WTC11 (cell line): ENCODE measurements at regions not wholly inside any gene's neighbourhood (a gene's known extent, or its start where the extent isn't known, plus 50 kb on each side); places are given as distances from the start of the nearest gene placed in this dataset.

ENCODE experiments used
- ATAC-seq: fragments of 200-7000 bp; cut with Tn5 transposase; 2 replicates; pipeline ENCODE4 v1.10.0; 2021; ENCODE audit warnings: mild to moderate bottlenecking, moderate library complexity
- CTCF ChIA-PET: fragments of 300-600 bp; sonication (Branson Sonifier 250); formaldehyde crosslinking; loops from one replicate; lab custom pipeline; 2021; ENCODE audit warnings: antibody characterized with exemption; lab: Charles Lee
- POLR2A ChIA-PET: fragments of 350-600 bp; sonication (Branson Sonifier 250); formaldehyde crosslinking; loops from one replicate; lab custom pipeline; 2021; ENCODE audit warnings: antibody characterized with exemption; lab: Charles Lee
- DNase-seq: peaks from one replicate; pipeline ENCODE4 v3.0.0; 2021; ENCODE audit warnings: low spot score
- H3K27ac Mint-ChIP-seq: 2 replicates; pipeline ENCODE4 v1.8.0; 2021; ENCODE audit warnings: mixed read lengths
- H3K27me3 Mint-ChIP-seq: 2 replicates; pipeline ENCODE4 v1.8.0; 2021; ENCODE audit warnings: low read depth, mild to moderate bottlenecking, moderate library complexity, mixed read lengths
- H3K36me3 Mint-ChIP-seq: 2 replicates; pipeline ENCODE4 v1.8.0; 2021; ENCODE audit warnings: mixed read lengths
- H3K4me1 Mint-ChIP-seq: 2 replicates; pipeline ENCODE4 v1.8.0; 2022; ENCODE audit warnings: mixed read lengths
- H3K4me3 Mint-ChIP-seq: 2 replicates; pipeline ENCODE4 v1.8.0; 2021; ENCODE audit warnings: mild to moderate bottlenecking, moderate library complexity, mixed read lengths
- H3K9me3 Mint-ChIP-seq: 2 replicates; pipeline ENCODE4 v1.8.0; 2021; ENCODE audit warnings: mixed read lengths
- ATF1 ChIP-seq: sonication (generic); formaldehyde crosslinking; IDR thresholded peaks from 2 replicates; pipeline ENCODE4 v1.8.1; 2023; ENCODE audit warnings: mild to moderate bottlenecking, moderate library complexity, missing genetic modification reagents
- ESRRA ChIP-seq: sonication (generic); formaldehyde crosslinking; IDR thresholded peaks from 2 replicates; pipeline ENCODE4 v1.8.1; 2022; ENCODE audit warnings: mild to moderate bottlenecking, missing genetic modification reagents, borderline replicate concordance
- JAZF1 ChIP-seq: fragments of 250-450 bp; sonication (Bioruptor Pico); IDR thresholded peaks from 2 replicates; pipeline ENCODE4 v1.9.0; 2021; ENCODE audit warnings: moderate library complexity, mild to moderate bottlenecking, inconsistent platforms
- KAT7 ChIP-seq: sonication (generic); formaldehyde crosslinking; IDR thresholded peaks from 2 replicates; pipeline ENCODE4 v1.8.1; 2023; ENCODE audit warnings: missing genetic modification reagents, mild to moderate bottlenecking, borderline replicate concordance
- MXD4 ChIP-seq: fragments of 250-450 bp; sonication (Bioruptor Pico); IDR thresholded peaks from 2 replicates; pipeline ENCODE4 v1.8.0; 2021; ENCODE audit warnings: mild to moderate bottlenecking, moderate library complexity, borderline replicate concordance
- NR1H2 ChIP-seq: sonication (generic); formaldehyde crosslinking; IDR thresholded peaks from 2 replicates; pipeline ENCODE4 v1.9.0; 2021; ENCODE audit warnings: mild to moderate bottlenecking, moderate library complexity, missing genetic modification reagents
- NR3C1 ChIP-seq: sonication (generic); formaldehyde crosslinking; conservative IDR thresholded peaks from 2 replicates; pipeline ENCODE4 v1.8.1; 2023; ENCODE audit warnings: low read depth, mild to moderate bottlenecking, missing genetic modification reagents
- OVOL2 ChIP-seq: fragments of 250-450 bp; sonication (Bioruptor Pico); IDR thresholded peaks from 2 replicates; pipeline ENCODE4 v1.9.0; 2021; ENCODE audit warnings: mild to moderate bottlenecking, borderline replicate concordance
- SP1 ChIP-seq: sonication (generic); formaldehyde crosslinking; conservative IDR thresholded peaks from 2 replicates; pipeline ENCODE4 v1.8.1; 2022; ENCODE audit warnings: missing genetic modification reagents
- ZBTB21 ChIP-seq: sonication (generic); formaldehyde crosslinking; IDR thresholded peaks from 2 replicates; pipeline ENCODE4 v1.8.1; 2023; ENCODE audit warnings: mild to moderate bottlenecking, missing genetic modification reagents, borderline replicate concordance
- ZNF121 ChIP-seq: sonication (generic); formaldehyde crosslinking; IDR thresholded peaks from 2 replicates; pipeline ENCODE4 v1.8.0; 2023; ENCODE audit warnings: missing genetic modification reagents
- ZNF671 ChIP-seq: fragments of 250-450 bp; sonication (Bioruptor Pico); IDR thresholded peaks from 2 replicates; pipeline ENCODE4 v1.8.0; 2021; ENCODE audit warnings: mild to moderate bottlenecking
- TF ChIP-seq, protein P1 (sequence below): sonication (generic); formaldehyde crosslinking; IDR thresholded peaks from 2 replicates; pipeline ENCODE4 v1.8.0; 2023; ENCODE audit warnings: missing genetic modification reagents
- TF ChIP-seq, protein P2 (sequence below): sonication (generic); formaldehyde crosslinking; IDR thresholded peaks from 2 replicates; pipeline ENCODE4 v1.8.1; 2023; ENCODE audit warnings: mild to moderate bottlenecking, missing genetic modification reagents
- TF ChIP-seq, protein P3 (sequence below): sonication (generic); formaldehyde crosslinking; conservative IDR thresholded peaks from 2 replicates; pipeline ENCODE4 v1.8.1; 2023; ENCODE audit warnings: mild to moderate bottlenecking, low read depth, missing genetic modification reagents, moderate library complexity
- TF ChIP-seq, protein P4 (sequence below): sonication (generic); formaldehyde crosslinking; IDR thresholded peaks from 2 replicates; pipeline ENCODE4 v1.8.0; 2022; ENCODE audit warnings: mild to moderate bottlenecking, missing genetic modification reagents

DNA sequence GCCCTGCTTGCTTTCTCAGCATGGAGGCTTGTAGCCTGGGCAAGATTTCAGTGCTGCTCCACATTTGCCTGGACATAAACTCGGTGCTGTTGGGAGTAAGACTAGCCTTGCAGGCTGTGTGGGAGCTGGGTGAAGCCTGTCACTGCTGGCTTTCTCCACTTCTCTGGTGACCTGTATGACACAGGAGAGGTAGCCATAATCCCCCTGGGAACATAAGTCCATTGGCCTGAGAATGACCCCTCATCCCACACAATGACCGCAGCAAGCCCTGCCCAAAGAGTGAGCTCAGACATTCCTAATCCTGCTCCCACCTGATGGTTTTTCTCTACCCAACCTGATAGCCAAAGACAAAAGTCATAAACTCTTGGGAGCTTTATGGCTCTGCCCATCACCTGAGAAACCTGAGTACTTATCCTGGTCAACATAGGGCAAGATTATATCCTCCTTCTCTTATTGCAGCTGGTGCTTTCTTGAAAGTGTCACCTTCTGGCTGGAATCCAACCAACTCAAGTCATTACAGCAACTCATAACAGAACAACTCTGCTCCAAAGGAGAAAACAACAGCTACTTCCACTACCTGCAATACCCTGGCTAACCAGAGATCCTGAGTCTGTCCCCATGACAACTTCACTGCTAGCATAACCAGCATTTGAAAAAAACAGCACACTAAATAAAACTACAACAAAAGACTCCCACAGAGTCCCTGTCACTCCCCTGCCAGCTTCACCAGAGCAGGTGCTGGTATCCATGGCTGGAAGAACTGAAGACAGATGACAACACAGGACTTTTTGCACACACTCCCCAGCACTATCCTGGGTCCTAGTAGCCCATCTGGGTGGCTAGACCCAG, 834.4 kb upstream of the DDX18 start:
- peak; percentile 60 for ATAC-seq
- CTCF ChIA-PET = no interaction called here
- Mint-ChIP-seq H3K36me3 (peaks cover 9% of the 10 kb centered on the region; the same call in 1 of the 2 replicates), H3K4me3 (no peak overlapping the region), H3K9me3 (peaks cover 35% of the 10 kb centered on the region), H3K27me3 (no peaks in the 10 kb centered on the region; the same call in 1 of the 2 replicates), H3K27ac (no peak overlapping the region), H3K4me1 (peaks cover 8% of the 10 kb centered on the region)
- POLR2A ChIA-PET = no interaction called here
- TF ChIP-seq ZNF121 (CRISPR knock-in tag) = no peak
- no peak for TF ChIP-seq ZBTB21 (CRISPR knock-in tag)
- TF ChIP-seq, protein P1, sequence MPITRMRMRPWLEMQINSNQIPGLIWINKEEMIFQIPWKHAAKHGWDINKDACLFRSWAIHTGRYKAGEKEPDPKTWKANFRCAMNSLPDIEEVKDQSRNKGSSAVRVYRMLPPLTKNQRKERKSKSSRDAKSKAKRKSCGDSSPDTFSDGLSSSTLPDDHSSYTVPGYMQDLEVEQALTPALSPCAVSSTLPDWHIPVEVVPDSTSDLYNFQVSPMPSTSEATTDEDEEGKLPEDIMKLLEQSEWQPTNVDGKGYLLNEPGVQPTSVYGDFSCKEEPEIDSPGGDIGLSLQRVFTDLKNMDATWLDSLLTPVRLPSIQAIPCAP (CRISPR knock-in tag) = no peak
- TF ChIP-seq, protein P2, sequence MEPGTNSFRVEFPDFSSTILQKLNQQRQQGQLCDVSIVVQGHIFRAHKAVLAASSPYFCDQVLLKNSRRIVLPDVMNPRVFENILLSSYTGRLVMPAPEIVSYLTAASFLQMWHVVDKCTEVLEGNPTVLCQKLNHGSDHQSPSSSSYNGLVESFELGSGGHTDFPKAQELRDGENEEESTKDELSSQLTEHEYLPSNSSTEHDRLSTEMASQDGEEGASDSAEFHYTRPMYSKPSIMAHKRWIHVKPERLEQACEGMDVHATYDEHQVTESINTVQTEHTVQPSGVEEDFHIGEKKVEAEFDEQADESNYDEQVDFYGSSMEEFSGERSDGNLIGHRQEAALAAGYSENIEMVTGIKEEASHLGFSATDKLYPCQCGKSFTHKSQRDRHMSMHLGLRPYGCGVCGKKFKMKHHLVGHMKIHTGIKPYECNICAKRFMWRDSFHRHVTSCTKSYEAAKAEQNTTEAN = no peak
- TF ChIP-seq NR1H2 (CRISPR knock-in tag) = no peak
- TF ChIP-seq ESRRA (CRISPR knock-in tag) = no peak
- TF ChIP-seq, protein P3, sequence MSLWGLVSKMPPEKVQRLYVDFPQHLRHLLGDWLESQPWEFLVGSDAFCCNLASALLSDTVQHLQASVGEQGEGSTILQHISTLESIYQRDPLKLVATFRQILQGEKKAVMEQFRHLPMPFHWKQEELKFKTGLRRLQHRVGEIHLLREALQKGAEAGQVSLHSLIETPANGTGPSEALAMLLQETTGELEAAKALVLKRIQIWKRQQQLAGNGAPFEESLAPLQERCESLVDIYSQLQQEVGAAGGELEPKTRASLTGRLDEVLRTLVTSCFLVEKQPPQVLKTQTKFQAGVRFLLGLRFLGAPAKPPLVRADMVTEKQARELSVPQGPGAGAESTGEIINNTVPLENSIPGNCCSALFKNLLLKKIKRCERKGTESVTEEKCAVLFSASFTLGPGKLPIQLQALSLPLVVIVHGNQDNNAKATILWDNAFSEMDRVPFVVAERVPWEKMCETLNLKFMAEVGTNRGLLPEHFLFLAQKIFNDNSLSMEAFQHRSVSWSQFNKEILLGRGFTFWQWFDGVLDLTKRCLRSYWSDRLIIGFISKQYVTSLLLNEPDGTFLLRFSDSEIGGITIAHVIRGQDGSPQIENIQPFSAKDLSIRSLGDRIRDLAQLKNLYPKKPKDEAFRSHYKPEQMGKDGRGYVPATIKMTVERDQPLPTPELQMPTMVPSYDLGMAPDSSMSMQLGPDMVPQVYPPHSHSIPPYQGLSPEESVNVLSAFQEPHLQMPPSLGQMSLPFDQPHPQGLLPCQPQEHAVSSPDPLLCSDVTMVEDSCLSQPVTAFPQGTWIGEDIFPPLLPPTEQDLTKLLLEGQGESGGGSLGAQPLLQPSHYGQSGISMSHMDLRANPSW (CRISPR knock-in tag) = no peak
- DNase-seq = no peak

DNA sequence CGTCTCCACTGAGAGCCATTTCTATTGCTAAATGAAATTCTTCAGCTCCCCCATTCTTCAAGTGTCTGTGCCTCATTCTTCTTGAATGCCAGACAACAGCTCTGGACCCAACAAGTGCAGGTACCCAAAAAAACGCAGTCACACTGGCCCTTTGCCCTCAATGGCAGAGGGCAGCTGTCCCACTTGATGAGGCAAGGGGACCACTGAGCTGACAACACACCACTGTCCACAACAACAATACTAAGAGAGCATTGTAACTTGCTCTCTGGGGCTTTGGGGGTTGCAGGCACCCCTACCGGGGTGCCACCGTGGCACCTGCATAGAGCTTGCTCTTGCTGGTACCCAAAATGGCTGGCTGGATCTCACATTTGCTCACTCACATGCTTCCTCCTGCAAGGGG, 827.0 kb upstream of the DDX18 start:
- ChIA-PET POLR2A (no interaction called here), CTCF (no interaction called here)
- no peak overlapping the region for H3K4me3 Mint-ChIP-seq
- no peak for TF ChIP-seq JAZF1 (CRISPR knock-in tag)
- TF ChIP-seq SP1 = no peak
- no peak for TF ChIP-seq ATF1 (CRISPR knock-in tag)
- TF ChIP-seq ZNF671 (CRISPR knock-in tag) = no peak
- TF ChIP-seq ZBTB21 (CRISPR knock-in tag) = no peak
- no peak for TF ChIP-seq KAT7 (CRISPR knock-in tag)
- no peak for TF ChIP-seq NR3C1
- TF ChIP-seq, protein P4, sequence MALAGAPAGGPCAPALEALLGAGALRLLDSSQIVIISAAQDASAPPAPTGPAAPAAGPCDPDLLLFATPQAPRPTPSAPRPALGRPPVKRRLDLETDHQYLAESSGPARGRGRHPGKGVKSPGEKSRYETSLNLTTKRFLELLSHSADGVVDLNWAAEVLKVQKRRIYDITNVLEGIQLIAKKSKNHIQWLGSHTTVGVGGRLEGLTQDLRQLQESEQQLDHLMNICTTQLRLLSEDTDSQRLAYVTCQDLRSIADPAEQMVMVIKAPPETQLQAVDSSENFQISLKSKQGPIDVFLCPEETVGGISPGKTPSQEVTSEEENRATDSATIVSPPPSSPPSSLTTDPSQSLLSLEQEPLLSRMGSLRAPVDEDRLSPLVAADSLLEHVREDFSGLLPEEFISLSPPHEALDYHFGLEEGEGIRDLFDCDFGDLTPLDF = no peak
- TF ChIP-seq, protein P3 (CRISPR knock-in tag) = no peak
- no peak for TF ChIP-seq OVOL2 (CRISPR knock-in tag)
- TF ChIP-seq MXD4 (CRISPR knock-in tag) = no peak
- TF ChIP-seq, protein P2 = no peak
- TF ChIP-seq, all 79 proteins: peak for 0
- peaks cover 6% of the 10 kb centered on the region for H3K4me1 Mint-ChIP-seq
- H3K27ac Mint-ChIP-seq = no peak overlapping the region
- no peak for ATAC-seq
- H3K9me3 Mint-ChIP-seq = peaks cover 36% of the 10 kb centered on the region
- DNase-seq = no peak
- no peaks in the 10 kb centered on the region; the same call in none of the 2 replicates for H3K27me3 Mint-ChIP-seq
- H3K36me3 Mint-ChIP-seq = peaks cover 9% of the 10 kb centered on the region; the same call in 1 of the 2 replicates
